Parathyroid adenoma (tissue), 2 donors: ENCODE measurements at regions not wholly inside any gene's neighbourhood (a gene's known extent, or its start where the extent isn't known, plus 50 kb on each side); places are given as distances from the start of the nearest gene placed in this dataset.

ENCODE experiments used
- H2AFZ ChIP-seq: fragments of 300-600 bp; sonication (generic); one replicate; pipeline ENCODE4 v1.7.0; 2017; ENCODE audit warnings: antibody characterized with exemption, mild to moderate bottlenecking
- H3K27ac ChIP-seq: fragments of 300-600 bp; sonication (generic); one replicate; pipeline ENCODE4 v1.7.0; 2017
- H3K27me3 ChIP-seq: fragments of 300-600 bp; sonication (generic); one replicate; pipeline ENCODE4 v1.7.0; 2017; ENCODE audit warnings: low read length; ENCODE audit not compliant: control insufficient read depth, insufficient read depth
- H3K36me3 ChIP-seq: fragments of 300-600 bp; sonication (generic); one replicate; pipeline ENCODE4 v1.7.0; 2017; ENCODE audit warnings: low read length; ENCODE audit not compliant: control insufficient read depth, insufficient read depth
- H3K4me1 ChIP-seq: fragments of 300-600 bp; sonication (generic); one replicate; pipeline ENCODE4 v1.7.0; 2017; ENCODE audit warnings: control low read depth
- H3K4me2 ChIP-seq: fragments of 300-600 bp; sonication (generic); one replicate; pipeline ENCODE4 v1.7.0; 2017; ENCODE audit warnings: low read length
- H3K4me3 ChIP-seq: fragments of 300-600 bp; sonication (generic); one replicate; pipeline ENCODE4 v1.7.0; 2017; ENCODE audit warnings: low read depth, low read length
- H3K79me2 ChIP-seq: fragments of 300-600 bp; sonication (generic); one replicate; pipeline ENCODE4 v1.7.0; 2017; ENCODE audit warnings: control low read depth
- H3K9ac ChIP-seq: fragments of 300-600 bp; sonication (generic); one replicate; pipeline ENCODE4 v1.7.0; 2017; ENCODE audit warnings: mild to moderate bottlenecking
- H3K9me3 ChIP-seq: fragments of 300-600 bp; sonication (generic); one replicate; pipeline ENCODE4 v1.7.0; 2017; ENCODE audit warnings: low read length; ENCODE audit not compliant: control insufficient read depth
- TF ChIP-seq, protein P1 (sequence below): fragments of 300-600 bp; sonication (generic); IDR thresholded peaks from one replicate; pipeline ENCODE4 v1.7.0; 2017; ENCODE audit warnings: antibody characterized with exemption, mild to moderate bottlenecking
- donor health status: primary hyperparathyroidism.

DNA sequence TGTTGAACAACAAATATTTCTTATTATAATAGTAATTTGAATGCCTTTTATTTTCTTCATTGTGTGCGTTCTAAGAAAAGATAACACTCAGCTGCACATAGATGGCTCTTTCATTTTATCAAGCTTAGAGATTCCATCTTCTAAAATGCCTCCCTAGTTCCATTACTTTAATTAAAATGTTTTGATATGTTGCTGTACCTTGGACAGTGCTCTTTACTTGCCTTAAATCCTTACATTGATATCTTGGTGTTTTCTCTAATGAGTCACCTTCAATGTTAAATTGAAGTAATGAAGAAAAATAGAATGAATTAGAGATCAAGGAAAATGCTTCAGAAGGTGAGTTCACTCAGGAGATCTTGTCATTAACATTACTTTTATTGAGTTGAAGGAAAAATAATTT lies 1672.4 kb upstream of the AGA start:
- TF ChIP-seq, protein P1, sequence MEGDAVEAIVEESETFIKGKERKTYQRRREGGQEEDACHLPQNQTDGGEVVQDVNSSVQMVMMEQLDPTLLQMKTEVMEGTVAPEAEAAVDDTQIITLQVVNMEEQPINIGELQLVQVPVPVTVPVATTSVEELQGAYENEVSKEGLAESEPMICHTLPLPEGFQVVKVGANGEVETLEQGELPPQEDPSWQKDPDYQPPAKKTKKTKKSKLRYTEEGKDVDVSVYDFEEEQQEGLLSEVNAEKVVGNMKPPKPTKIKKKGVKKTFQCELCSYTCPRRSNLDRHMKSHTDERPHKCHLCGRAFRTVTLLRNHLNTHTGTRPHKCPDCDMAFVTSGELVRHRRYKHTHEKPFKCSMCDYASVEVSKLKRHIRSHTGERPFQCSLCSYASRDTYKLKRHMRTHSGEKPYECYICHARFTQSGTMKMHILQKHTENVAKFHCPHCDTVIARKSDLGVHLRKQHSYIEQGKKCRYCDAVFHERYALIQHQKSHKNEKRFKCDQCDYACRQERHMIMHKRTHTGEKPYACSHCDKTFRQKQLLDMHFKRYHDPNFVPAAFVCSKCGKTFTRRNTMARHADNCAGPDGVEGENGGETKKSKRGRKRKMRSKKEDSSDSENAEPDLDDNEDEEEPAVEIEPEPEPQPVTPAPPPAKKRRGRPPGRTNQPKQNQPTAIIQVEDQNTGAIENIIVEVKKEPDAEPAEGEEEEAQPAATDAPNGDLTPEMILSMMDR = no peak
- Histone ChIP-seq H3K79me2 (no peaks in the 10 kb centered on the region), H3K36me3 (no peaks in the 10 kb centered on the region), H2AFZ (no peak overlapping the region), H3K27me3 (no peaks in the 10 kb centered on the region), H3K4me3 (no peak overlapping the region), H3K27ac (no peak overlapping the region), H3K4me2 (no peak overlapping the region), H3K4me1 (no peaks in the 10 kb centered on the region), H3K9me3 (no peaks in the 10 kb centered on the region), H3K9ac (no peak overlapping the region)

DNA sequence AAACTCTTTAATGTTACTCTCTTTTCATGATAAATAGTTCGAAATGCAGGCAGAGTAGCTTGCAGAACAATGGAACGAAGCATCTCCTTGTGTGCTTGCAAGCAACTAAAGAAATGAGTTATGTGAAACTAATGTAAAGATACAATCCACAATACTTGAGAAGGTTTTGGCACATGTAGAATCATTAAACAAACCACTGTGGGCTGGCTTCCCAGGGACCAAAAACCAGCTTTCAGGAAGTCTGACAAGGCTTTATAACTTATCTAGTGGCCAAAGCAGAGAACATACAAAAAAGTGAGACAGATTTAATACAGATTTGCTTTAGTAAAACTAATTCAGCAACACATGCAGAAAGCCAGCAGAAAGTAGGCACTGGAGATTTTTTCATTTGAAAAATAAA lies 1673.8 kb upstream of the AGA start:
- no peak overlapping the region for H2AFZ ChIP-seq
- TF ChIP-seq, protein P1 = no peak

DNA sequence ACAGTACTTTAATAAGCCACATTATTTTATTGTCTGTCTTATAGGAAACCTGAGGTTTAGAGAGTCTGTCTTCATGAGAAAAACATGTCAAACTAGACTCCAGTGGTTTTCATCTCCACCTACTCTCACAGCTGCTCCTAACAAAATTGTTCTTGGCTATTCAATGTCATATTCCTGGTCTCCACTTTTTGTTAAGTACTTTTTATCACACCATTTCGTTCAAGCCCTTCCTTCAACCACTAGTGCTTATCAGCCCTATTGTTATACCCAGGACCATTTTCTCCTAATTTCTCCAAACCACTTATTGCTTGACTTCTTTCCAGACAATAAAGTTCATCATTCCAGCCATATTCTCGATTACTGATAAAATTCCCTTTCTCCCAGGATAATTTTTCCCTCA lies 1674.3 kb upstream of the AGA start:
- no peak overlapping the region for H3K27ac ChIP-seq
- H2AFZ ChIP-seq = no peak overlapping the region
- TF ChIP-seq, protein P1 = no peak
- H3K9me3 ChIP-seq = no peaks in the 10 kb centered on the region
- no peak overlapping the region for H3K4me3 ChIP-seq
- no peaks in the 10 kb centered on the region for H3K4me1 ChIP-seq
- no peak overlapping the region for H3K9ac ChIP-seq
- no peaks in the 10 kb centered on the region for H3K79me2 ChIP-seq
- H3K27me3 ChIP-seq = no peaks in the 10 kb centered on the region
- H3K4me2 ChIP-seq = no peak overlapping the region
- no peaks in the 10 kb centered on the region for H3K36me3 ChIP-seq

More for the DNA sequence above, 1673.8 kb upstream of the AGA start:
- H3K9ac ChIP-seq = no peak overlapping the region
- H3K4me2 ChIP-seq = no peak overlapping the region
- H3K36me3 ChIP-seq = no peaks in the 10 kb centered on the region
- no peak overlapping the region for H3K4me3 ChIP-seq
- no peaks in the 10 kb centered on the region for H3K79me2 ChIP-seq
- H3K27ac ChIP-seq = no peak overlapping the region
- H3K27me3 ChIP-seq = no peaks in the 10 kb centered on the region
- no peaks in the 10 kb centered on the region for H3K9me3 ChIP-seq
- no peaks in the 10 kb centered on the region for H3K4me1 ChIP-seq

DNA sequence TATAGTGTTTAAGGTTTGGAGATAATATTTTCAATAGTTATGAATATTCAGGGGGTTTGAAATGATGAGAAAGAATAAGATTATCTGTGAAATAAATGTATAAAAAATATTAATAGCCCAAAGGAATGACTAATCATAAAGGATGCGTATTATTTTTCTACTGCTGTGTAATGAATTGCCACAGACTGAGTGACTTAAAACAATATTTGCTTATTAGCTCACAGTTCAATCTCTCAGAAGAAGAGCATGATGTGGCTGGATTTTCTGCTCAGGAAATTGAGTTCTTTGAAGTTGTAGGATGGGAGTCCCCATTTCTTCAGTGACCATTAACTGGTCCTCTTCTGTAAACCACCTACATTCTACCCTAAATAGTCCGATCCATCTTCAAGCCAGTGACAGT lies 1680.8 kb upstream of the AGA start:
- H3K27ac ChIP-seq = no peak overlapping the region
- no peak overlapping the region for H3K4me3 ChIP-seq

DNA sequence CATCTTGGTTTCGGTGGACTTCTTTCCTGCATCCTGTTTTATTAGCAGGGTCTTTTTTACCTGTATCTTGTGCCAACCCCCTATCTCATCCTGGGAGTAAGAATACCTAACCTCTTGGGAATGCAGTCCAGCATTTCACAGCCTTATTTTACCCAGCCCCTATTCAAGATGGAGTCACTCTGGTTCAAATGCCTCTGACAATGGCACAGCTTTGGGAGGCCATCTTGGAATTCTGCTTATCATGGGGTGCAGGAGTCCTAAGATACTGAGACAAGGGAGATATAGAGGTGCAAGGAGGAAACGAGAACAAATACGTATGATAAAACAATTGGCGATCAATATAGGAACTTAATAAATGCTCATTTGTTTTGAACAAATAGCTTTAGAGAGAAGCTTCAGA lies 1682.2 kb upstream of the AGA start:
- Histone ChIP-seq H3K36me3 (no peaks in the 10 kb centered on the region), H3K4me1 (no peaks in the 10 kb centered on the region), H2AFZ (no peak overlapping the region), H3K79me2 (no peaks in the 10 kb centered on the region), H3K4me3 (no peak overlapping the region), H3K9ac (no peak overlapping the region), H3K27me3 (no peaks in the 10 kb centered on the region), H3K27ac (no peak overlapping the region), H3K9me3 (no peaks in the 10 kb centered on the region), H3K4me2 (no peak overlapping the region)
- TF ChIP-seq, protein P1 = no peak

More for the DNA sequence above, 1680.8 kb upstream of the AGA start:
- no peaks in the 10 kb centered on the region for H3K9me3 ChIP-seq
- H3K4me2 ChIP-seq = no peak overlapping the region
- TF ChIP-seq, protein P1 = no peak
- H3K9ac ChIP-seq = no peak overlapping the region
- no peaks in the 10 kb centered on the region for H3K79me2 ChIP-seq
- H3K27me3 ChIP-seq = no peaks in the 10 kb centered on the region
- H2AFZ ChIP-seq = no peak overlapping the region
- no peaks in the 10 kb centered on the region for H3K36me3 ChIP-seq
- H3K4me1 ChIP-seq = no peaks in the 10 kb centered on the region
